ENCODE measurements at regions not wholly inside any gene's neighbourhood (a gene's known extent, or its start where the extent isn't known, plus 50 kb on each side); places are given as distances from the start of the nearest gene placed in this dataset.

DNA sequence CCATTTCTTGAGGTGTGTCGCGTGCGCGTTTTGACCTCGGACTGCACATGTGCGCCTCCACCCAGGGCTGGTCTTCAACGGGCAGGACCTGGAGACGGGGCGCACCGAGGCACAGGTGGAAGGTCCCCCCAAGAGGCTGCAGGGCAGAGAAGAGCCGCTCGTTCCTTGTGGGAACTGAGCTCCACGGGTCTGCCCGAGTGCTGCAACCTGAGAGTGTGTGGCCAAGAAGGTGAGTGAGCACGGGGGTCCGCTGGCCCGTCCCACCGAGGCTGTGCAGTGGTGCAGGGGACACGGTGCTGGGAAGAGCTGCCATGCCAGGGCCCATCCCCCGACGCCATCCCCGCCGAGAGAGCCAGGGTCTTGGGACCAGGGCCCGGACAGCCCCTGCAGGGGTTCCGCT, 268.3 kb downstream of the GALR1 start:
- Histone ChIP-seq H3K4me1 (ENCODE audit: control insufficient read depth, insufficient read depth, low read length, unreplicated experiment) (no peaks in the 10 kb centered on the region), H3K36me3 (ENCODE audit: insufficient read depth, low read length) (no peaks in the 10 kb centered on the region), H2AFZ (ENCODE audit: low read length, unreplicated experiment) (no peak overlapping the region), H3K79me2 (ENCODE audit: control insufficient read depth, insufficient read depth, low read length, unreplicated experiment) (no peaks in the 10 kb centered on the region), H3K27ac (ENCODE audit: low read depth, low read length) (no peak overlapping the region), H3K4me3 (ENCODE audit: low read depth, low read length) (no peak overlapping the region), H3K27me3 (ENCODE audit: insufficient read depth, low read length) (no peaks in the 10 kb centered on the region)

DNA sequence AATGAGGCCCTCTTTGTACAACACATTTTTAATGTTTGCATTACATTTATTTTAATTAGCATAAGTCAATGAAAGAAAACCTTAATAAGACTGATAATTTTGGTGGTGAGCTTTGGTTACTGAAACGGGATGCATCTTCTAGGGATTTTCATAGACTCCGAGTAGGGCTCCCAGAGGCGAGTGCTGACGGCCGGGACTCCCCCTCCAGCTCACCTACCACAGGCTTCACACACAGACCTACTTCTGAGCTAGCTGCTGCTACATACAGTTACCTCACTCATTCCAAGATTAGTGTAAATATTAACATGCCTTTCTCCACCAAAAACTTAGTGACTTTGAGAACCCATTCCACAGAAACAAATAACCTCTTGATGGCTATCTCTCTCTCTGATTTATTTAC, 271.1 kb downstream of the GALR1 start:
- H3K79me2 ChIP-seq (ENCODE audit: control insufficient read depth, insufficient read depth, low read length, unreplicated experiment) = no peaks in the 10 kb centered on the region
- no peaks in the 10 kb centered on the region for H3K36me3 ChIP-seq (ENCODE audit: insufficient read depth, low read length)
- H3K4me1 ChIP-seq (ENCODE audit: control insufficient read depth, insufficient read depth, low read length, unreplicated experiment) = no peaks in the 10 kb centered on the region
- no peaks in the 10 kb centered on the region for H3K27me3 ChIP-seq (ENCODE audit: insufficient read depth, low read length)
- no peak overlapping the region for H3K27ac ChIP-seq (ENCODE audit: low read depth, low read length)
- H2AFZ ChIP-seq (ENCODE audit: low read length, unreplicated experiment) = no peak overlapping the region
- no peak overlapping the region for H3K4me3 ChIP-seq (ENCODE audit: low read depth, low read length)

DNA sequence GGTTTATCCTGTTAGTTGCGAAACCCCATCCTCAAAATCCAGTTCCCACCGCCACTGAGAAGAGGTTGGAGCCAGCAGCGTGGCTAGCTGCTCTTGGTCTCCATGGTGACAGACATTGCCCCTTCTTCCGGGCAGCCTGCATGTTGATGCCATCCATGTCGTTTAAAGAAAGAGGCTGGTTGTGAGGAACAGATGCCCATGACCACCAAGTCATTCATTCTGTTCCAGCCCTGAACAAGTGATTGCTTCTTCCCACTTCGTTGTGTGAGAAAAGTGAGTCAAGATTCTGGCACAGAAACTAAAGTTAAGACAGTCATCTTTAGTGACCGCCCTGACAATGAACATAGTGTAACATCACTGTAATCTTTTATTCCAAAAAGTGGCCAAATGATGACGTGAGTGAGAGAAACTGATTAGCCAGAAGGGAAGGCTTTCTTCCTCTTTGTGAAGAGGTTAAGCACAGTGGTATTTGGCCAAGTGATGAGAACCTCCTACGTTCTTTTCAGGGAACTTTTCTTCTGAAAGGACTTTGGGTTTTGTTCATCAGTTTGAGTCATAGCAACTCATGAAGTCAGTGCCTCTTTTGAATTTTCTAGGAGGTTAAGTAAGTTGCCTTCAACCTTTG, 272.5 kb downstream of the GALR1 start:
- Histone ChIP-seq H3K4me3 (ENCODE audit: low read depth, low read length) (no peak overlapping the region), H3K27me3 (ENCODE audit: insufficient read depth, low read length) (no peaks in the 10 kb centered on the region), H3K4me1 (ENCODE audit: control insufficient read depth, insufficient read depth, low read length, unreplicated experiment) (no peaks in the 10 kb centered on the region), H3K27ac (ENCODE audit: low read depth, low read length) (no peak overlapping the region), H3K79me2 (ENCODE audit: control insufficient read depth, insufficient read depth, low read length, unreplicated experiment) (no peaks in the 10 kb centered on the region), H3K36me3 (ENCODE audit: insufficient read depth, low read length) (no peaks in the 10 kb centered on the region), H2AFZ (ENCODE audit: low read length, unreplicated experiment) (no peak overlapping the region)

DNA sequence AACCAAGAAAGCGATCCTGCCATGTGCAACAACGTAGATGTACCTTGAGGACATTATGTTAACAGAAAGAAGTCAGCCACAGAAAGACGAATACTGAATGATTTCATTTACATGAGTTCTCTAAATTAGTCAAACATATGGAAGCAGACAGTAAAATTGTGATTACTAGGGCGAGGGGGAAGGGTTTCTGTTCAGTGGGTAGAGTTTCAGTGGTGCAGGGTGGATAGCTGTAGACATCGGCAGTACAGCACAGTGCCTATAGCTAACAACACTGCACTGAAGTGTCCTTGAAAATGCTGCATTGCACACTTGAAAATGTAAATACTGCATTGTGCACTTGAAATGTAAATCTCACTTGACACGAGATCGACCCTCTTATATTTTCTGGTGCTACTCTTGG, 275.3 kb downstream of the GALR1 start:
- no peak overlapping the region for H3K27ac ChIP-seq (ENCODE audit: low read depth, low read length)
- no peaks in the 10 kb centered on the region for H3K79me2 ChIP-seq (ENCODE audit: control insufficient read depth, insufficient read depth, low read length, unreplicated experiment)
- H3K4me1 ChIP-seq (ENCODE audit: control insufficient read depth, insufficient read depth, low read length, unreplicated experiment) = no peaks in the 10 kb centered on the region
- no peaks in the 10 kb centered on the region for H3K36me3 ChIP-seq (ENCODE audit: insufficient read depth, low read length)
- H3K27me3 ChIP-seq (ENCODE audit: insufficient read depth, low read length) = no peaks in the 10 kb centered on the region
- H2AFZ ChIP-seq (ENCODE audit: low read length, unreplicated experiment) = no peak overlapping the region
- no peak overlapping the region for H3K4me3 ChIP-seq (ENCODE audit: low read depth, low read length)

DNA sequence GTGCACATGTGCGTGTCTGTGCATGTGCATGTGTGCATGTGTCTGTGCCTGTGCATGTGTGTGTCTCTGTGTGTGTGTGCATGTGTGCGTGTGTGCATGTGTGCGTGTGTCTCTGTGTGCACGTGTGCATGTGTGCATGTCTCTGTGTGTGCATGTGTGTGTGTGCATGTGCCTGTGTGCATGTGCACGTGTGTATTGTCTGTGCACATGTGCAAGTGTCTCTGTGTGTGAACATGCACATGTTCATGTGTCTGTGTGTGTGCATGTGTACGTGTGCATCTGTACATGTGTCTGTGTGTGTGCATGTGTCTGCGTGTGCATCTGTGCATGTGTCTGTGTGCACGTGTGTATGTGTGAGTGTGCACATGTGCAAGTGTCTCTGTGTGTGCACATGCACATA, 277.3 kb downstream of the GALR1 start:
- Histone ChIP-seq H3K4me3 (ENCODE audit: low read depth, low read length) (no peak overlapping the region), H3K79me2 (ENCODE audit: control insufficient read depth, insufficient read depth, low read length, unreplicated experiment) (no peaks in the 10 kb centered on the region), H3K27ac (ENCODE audit: low read depth, low read length) (no peak overlapping the region), H2AFZ (ENCODE audit: low read length, unreplicated experiment) (no peak overlapping the region), H3K36me3 (ENCODE audit: insufficient read depth, low read length) (no peaks in the 10 kb centered on the region), H3K4me1 (ENCODE audit: control insufficient read depth, insufficient read depth, low read length, unreplicated experiment) (no peaks in the 10 kb centered on the region), H3K27me3 (ENCODE audit: insufficient read depth, low read length) (no peaks in the 10 kb centered on the region)

DNA sequence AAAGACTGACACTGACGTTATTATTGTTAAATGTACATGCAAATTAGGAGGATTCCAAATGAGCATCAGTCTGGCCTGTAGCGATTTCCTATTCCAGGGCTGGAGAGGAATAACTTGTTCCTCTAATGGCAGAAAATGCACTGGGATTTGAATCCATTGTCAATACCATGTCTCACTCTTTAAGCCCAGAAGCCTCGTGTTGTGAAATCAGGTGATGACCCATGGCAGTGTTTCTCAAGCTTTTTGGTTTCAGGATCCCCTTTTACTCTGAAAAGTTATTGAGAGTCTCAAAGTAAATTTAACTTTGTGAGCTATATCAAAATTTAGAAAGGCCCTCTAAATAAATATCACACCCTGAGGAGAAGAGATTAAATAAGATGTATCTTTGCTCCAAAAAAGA, 279.2 kb downstream of the GALR1 start:
- Histone ChIP-seq H3K27ac (ENCODE audit: low read depth, low read length) (no peak overlapping the region), H3K4me3 (ENCODE audit: low read depth, low read length) (no peak overlapping the region), H3K79me2 (ENCODE audit: control insufficient read depth, insufficient read depth, low read length, unreplicated experiment) (no peaks in the 10 kb centered on the region), H3K36me3 (ENCODE audit: insufficient read depth, low read length) (no peaks in the 10 kb centered on the region), H3K4me1 (ENCODE audit: control insufficient read depth, insufficient read depth, low read length, unreplicated experiment) (no peaks in the 10 kb centered on the region), H3K27me3 (ENCODE audit: insufficient read depth, low read length) (no peaks in the 10 kb centered on the region), H2AFZ (ENCODE audit: low read length, unreplicated experiment) (no peak overlapping the region)

DNA sequence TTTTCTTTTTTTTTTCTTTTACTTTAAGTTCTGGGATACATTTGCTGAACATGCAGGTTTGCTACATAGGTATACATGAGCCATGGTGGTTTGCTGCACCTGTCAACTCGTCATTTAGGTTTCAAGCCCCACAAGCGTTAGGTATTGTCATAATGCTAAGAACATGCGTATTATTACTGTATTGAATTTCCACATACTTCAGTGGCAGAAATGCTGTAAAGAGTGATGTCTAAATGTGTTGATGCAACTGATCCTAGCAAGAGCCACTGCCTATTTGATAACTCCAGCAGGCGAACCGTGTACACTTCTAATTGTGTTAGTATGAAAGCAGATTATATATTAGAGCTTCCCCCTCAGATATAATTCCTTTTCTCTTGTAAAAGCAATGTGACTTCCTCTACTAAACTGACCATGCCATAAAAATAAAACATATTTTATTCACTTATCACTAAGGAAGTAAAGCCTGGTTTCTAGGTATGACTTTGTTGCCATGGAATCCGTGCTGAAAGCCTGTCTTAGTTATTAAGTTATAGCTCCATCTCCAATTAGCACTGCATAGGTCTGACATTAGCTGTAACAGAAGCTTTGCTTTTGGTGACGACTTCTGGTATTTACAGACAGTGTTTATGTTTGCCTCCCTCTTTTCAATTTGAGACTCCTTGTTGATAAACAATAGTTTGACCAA, 280.0 kb downstream of the GALR1 start:
- H3K36me3 ChIP-seq (ENCODE audit: insufficient read depth, low read length) = no peaks in the 10 kb centered on the region
- H3K4me3 ChIP-seq (ENCODE audit: low read depth, low read length) = no peak overlapping the region
- no peaks in the 10 kb centered on the region for H3K27me3 ChIP-seq (ENCODE audit: insufficient read depth, low read length)
- no peaks in the 10 kb centered on the region for H3K79me2 ChIP-seq (ENCODE audit: control insufficient read depth, insufficient read depth, low read length, unreplicated experiment)
- H2AFZ ChIP-seq (ENCODE audit: low read length, unreplicated experiment) = no peak overlapping the region
- no peak overlapping the region for H3K27ac ChIP-seq (ENCODE audit: low read depth, low read length)
- no peaks in the 10 kb centered on the region for H3K4me1 ChIP-seq (ENCODE audit: control insufficient read depth, insufficient read depth, low read length, unreplicated experiment)

DNA sequence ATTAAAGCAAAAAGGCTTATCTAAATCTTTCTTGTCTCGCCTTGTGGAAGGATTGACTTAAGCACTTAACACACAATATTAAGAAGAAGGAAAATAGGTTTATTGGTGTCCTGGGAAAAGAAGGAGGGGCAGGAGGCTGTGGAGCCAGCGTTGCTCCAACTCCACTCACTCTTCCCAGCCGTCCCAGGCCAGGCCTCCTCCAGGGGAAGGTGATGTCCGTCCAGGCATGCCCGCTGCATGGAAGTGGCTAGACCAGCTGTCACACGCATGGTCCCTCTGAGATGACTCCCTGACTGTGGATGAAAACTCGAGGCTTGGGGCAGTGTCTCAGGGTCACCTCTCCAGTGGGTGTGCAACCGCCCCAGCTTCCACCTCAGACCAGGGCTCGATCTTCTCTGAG, 281.1 kb downstream of the GALR1 start:
- Histone ChIP-seq H3K4me3 (ENCODE audit: low read depth, low read length) (no peak overlapping the region), H2AFZ (ENCODE audit: low read length, unreplicated experiment) (no peak overlapping the region), H3K36me3 (ENCODE audit: insufficient read depth, low read length) (no peaks in the 10 kb centered on the region), H3K4me1 (ENCODE audit: control insufficient read depth, insufficient read depth, low read length, unreplicated experiment) (no peaks in the 10 kb centered on the region), H3K27ac (ENCODE audit: low read depth, low read length) (no peak overlapping the region), H3K79me2 (ENCODE audit: control insufficient read depth, insufficient read depth, low read length, unreplicated experiment) (no peaks in the 10 kb centered on the region), H3K27me3 (ENCODE audit: insufficient read depth, low read length) (no peaks in the 10 kb centered on the region)

DNA sequence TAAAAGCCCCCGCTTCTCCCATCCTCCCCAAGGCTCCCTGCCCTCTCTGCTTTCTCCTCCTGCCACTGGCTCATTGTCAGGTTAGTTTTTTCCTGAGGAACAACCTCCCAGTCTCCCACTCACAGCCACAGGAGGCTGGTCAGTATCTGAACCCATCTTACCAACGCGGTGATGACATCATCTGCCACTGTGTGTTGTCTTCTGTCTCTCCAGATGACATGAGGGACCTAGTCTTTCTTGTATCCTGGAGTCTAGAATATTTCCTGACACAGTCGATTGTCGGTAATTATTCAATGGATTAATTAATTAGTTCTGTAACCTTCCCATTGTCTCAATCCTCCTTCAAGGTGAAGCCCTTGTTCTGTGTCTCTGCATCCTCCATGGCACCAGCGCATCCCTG, 290.2 kb downstream of the GALR1 start:
- Histone ChIP-seq H3K79me2 (ENCODE audit: control insufficient read depth, insufficient read depth, low read length, unreplicated experiment) (no peaks in the 10 kb centered on the region), H3K4me3 (ENCODE audit: low read depth, low read length) (no peak overlapping the region), H3K27me3 (ENCODE audit: insufficient read depth, low read length) (no peaks in the 10 kb centered on the region), H3K36me3 (ENCODE audit: insufficient read depth, low read length) (no peaks in the 10 kb centered on the region), H2AFZ (ENCODE audit: low read length, unreplicated experiment) (no peak overlapping the region), H3K27ac (ENCODE audit: low read depth, low read length) (no peak overlapping the region), H3K4me1 (ENCODE audit: control insufficient read depth, insufficient read depth, low read length, unreplicated experiment) (no peaks in the 10 kb centered on the region)

DNA sequence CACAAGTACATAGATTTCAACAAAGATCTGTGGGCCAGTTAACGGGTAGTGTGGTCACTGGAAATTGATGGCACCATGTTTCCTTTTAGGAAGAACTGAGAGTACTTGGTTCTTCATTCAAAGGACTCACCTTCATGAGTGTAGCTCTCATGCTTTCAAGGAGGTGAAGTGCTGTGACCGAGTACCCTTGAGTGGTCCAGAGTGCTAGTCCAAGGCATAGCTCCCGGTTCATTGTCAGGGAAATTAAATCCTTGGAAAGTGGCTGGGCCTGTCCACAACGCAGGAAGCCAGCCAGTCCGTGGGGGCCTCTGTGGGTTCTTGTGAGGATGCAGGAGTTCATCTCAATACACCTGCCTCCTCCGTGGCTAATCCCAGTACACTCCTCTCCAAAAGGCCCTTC, 295.1 kb downstream of the GALR1 start:
- Histone ChIP-seq H2AFZ (ENCODE audit: low read length, unreplicated experiment) (no peak overlapping the region), H3K79me2 (ENCODE audit: control insufficient read depth, insufficient read depth, low read length, unreplicated experiment) (no peaks in the 10 kb centered on the region), H3K27me3 (ENCODE audit: insufficient read depth, low read length) (no peaks in the 10 kb centered on the region), H3K36me3 (ENCODE audit: insufficient read depth, low read length) (no peaks in the 10 kb centered on the region), H3K4me1 (ENCODE audit: control insufficient read depth, insufficient read depth, low read length, unreplicated experiment) (no peaks in the 10 kb centered on the region), H3K27ac (ENCODE audit: low read depth, low read length) (no peak overlapping the region), H3K4me3 (ENCODE audit: low read depth, low read length) (no peak overlapping the region)

DNA sequence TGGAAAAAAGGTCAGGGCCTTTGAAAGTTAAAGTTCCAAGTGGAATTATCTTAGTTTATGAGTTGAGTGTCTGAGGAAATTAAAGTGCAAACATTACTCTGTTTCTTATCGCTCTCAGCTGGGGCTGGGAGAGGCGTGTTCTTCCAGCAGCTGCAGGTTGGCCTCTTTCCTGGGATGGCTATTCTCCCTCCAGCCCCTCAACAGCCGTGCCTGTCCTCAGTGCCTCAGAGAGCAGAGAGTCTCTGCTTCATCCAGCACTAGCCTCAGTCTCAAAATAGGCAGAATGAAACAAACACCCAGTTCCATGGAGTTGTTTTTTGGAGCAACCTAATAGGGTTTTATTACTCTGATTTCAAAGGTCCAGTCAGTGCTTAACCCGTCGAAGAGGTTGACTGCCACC, 298.1 kb downstream of the GALR1 start:
- no peak overlapping the region for H2AFZ ChIP-seq (ENCODE audit: low read length, unreplicated experiment)
- no peaks in the 10 kb centered on the region for H3K36me3 ChIP-seq (ENCODE audit: insufficient read depth, low read length)
- H3K27ac ChIP-seq (ENCODE audit: low read depth, low read length) = no peak overlapping the region
- H3K4me3 ChIP-seq (ENCODE audit: low read depth, low read length) = no peak overlapping the region
- no peaks in the 10 kb centered on the region for H3K79me2 ChIP-seq (ENCODE audit: control insufficient read depth, insufficient read depth, low read length, unreplicated experiment)
- H3K4me1 ChIP-seq (ENCODE audit: control insufficient read depth, insufficient read depth, low read length, unreplicated experiment) = no peaks in the 10 kb centered on the region
- no peaks in the 10 kb centered on the region for H3K27me3 ChIP-seq (ENCODE audit: insufficient read depth, low read length)
